Psoas muscle (tissue), 7 donors: ENCODE measurements at regions not wholly inside any gene's neighbourhood (a gene's known extent, or its start where the extent isn't known, plus 50 kb on each side); places are given as distances from the start of the nearest gene placed in this dataset.

Experiments used
- ATAC-seq, 4 donors: fragments of 200-7000 bp; cut with Tn5 transposase; one replicate each; pipeline ENCODE4 v1.9.1; 2020; ENCODE audit warnings: moderate library complexity in 3 of 4, mild to moderate bottlenecking in 2 of 4
- DNase-seq, 2 donors: peaks; one replicate each; pipeline ENCODE4 v3.0.0-alpha.2; 2020
- H3K27ac ChIP-seq: fragments of 200-600 bp; one replicate; pipeline ENCODE4 v1.8.0; 2022
- H3K27me3 ChIP-seq, 3 donors: fragments of 200-600 bp in 1 of 3; one replicate each; pipeline versions ENCODE4 v1.6.1 to v1.8.0; 2013 to 2022; ENCODE audit warnings: low read length in 2 of 3, mild to moderate bottlenecking in 2 of 3, moderate library complexity in 1 of 3; ENCODE audit not compliant: insufficient read depth in 3 of 3
- H3K36me3 ChIP-seq, 2 donors: fragments of 200-600 bp in 1 of 2; one replicate each; pipeline versions ENCODE4 v1.6.1 to v1.8.0; 2013 to 2022; ENCODE audit warnings: low read depth in 1 of 2, mild to moderate bottlenecking in 1 of 2, moderate library complexity in 1 of 2; ENCODE audit not compliant: insufficient read depth in 1 of 2
- H3K4me1 ChIP-seq: fragments of 200-600 bp; one replicate; pipeline ENCODE4 v1.8.0; 2022
- H3K4me3 ChIP-seq: fragments of 200-600 bp; one replicate; pipeline ENCODE4 v1.8.0; 2022; ENCODE audit warnings: mild to moderate bottlenecking
- H3K9me3 ChIP-seq: fragments of 200-600 bp; one replicate; pipeline ENCODE4 v1.8.0; 2022
- CTCF ChIP-seq: fragments of 200-600 bp; IDR thresholded peaks from one replicate; pipeline ENCODE4 v1.8.0; 2022; ENCODE audit warnings: antibody characterized with exemption
- WGBS, 3 donors: extraction: QIAGEN DNeasy Blood & Tissue Kit; methylation state at CpG; one replicate each; pipeline versions ENCODE4 v1.1.6 to v1.1.7; 2013; 5-methylcytosine and 5-hydroxymethylcytosine counted together
- intact Hi-C, 2 donors: fragments of 100-400 bp; cut with DNase I; formaldehyde crosslinking; loops; one replicate each; pipeline versions ENCODE4 v1.11.0 to v1.14.2; 2022
- donor health status: healthy with polysubstance abuse.
- donor health status: DM: no; HTN: no; CAD: no; lungs with moderate emphysema.
- donor health status: Bipolar disorder and iron deficiency.
- donor health status: healthy.
- donor health status: DM: yes; HTN: yes; CAD: no.
- donor health status: DM: no; HTN: no; CAD: no.
- donor health status: DM: yes; HTN: yes; CAD: no.

- H3K4me3 ChIP-seq, result no peak overlapping the region
- WGBS, 3 donors, result 32 to 50% (median 48%) methylated on average over 2 of the region's 2 CpGs
Measured at GRCh38 chr14:58830121-58830520, 192.4 kb downstream of the DACT1 start.

GRCh38 chr14:58832095-58832521 lies 194.3 kb downstream of the DACT1 start:
- H3K27ac ChIP-seq, result no peak overlapping the region
- TF ChIP-seq CTCF, result no peak
- intact Hi-C loops, result no loop called here
- H3K9me3 ChIP-seq, result peaks cover under 1% of the 10 kb centered on the region
- peaks cover 6% of the 10 kb centered on the region for H3K4me1 ChIP-seq
- H3K4me3 ChIP-seq, result no peak overlapping the region
- H3K36me3 ChIP-seq, result no peaks in the 10 kb centered on the region
- H3K27me3 ChIP-seq, result no peaks in the 10 kb centered on the region
- WGBS, 3 donors, result 27 to 29% (median 28%) methylated on average over 3 of the region's 3 CpGs
- peak; percentile 55 to 86 (median 66) for ATAC-seq
- no peak for DNase-seq

More at GRCh38 chr14:58830121-58830520, 192.4 kb downstream of the DACT1 start:
- peaks cover 10% of the 10 kb centered on the region for H3K4me1 ChIP-seq
- no peak overlapping the region for H3K27ac ChIP-seq
- peaks cover 3% of the 10 kb centered on the region for H3K9me3 ChIP-seq
- H3K27me3 ChIP-seq, result no peaks in the 10 kb centered on the region
- TF ChIP-seq CTCF, result no peak
- intact Hi-C loops, result no loop called here
- H3K36me3 ChIP-seq, result no peaks in the 10 kb centered on the region
- ATAC-seq, result no peak
- DNase-seq, result no peak

GRCh38 chr14:58833634-58834378 lies 196.0 kb downstream of the DACT1 start:
- H3K4me1 ChIP-seq, result peaks cover 6% of the 10 kb centered on the region
- DNase-seq, result no peak
- H3K36me3 ChIP-seq, result no peaks in the 10 kb centered on the region
- no peaks in the 10 kb centered on the region for H3K27me3 ChIP-seq
- H3K4me3 ChIP-seq, result no peak overlapping the region
- intact Hi-C loops, result no loop called here
- ATAC-seq, result no peak
- H3K27ac ChIP-seq, result no peak overlapping the region
- no peak for TF ChIP-seq CTCF
- H3K9me3 ChIP-seq, result no peaks in the 10 kb centered on the region
- 94 to 95% (median 94%) methylated on average over 30 to 33 of the region's 33 CpGs for WGBS, 3 donors

GRCh38 chr14:58836303-58836974 lies 198.7 kb downstream of the DACT1 start:
- ATAC-seq (no peak), DNase-seq (no peak)
- no peak overlapping the region for H3K27ac ChIP-seq
- no peaks in the 10 kb centered on the region for H3K27me3 ChIP-seq
- H3K4me3 ChIP-seq, result no peak overlapping the region
- TF ChIP-seq CTCF, result no peak
- H3K9me3 ChIP-seq, result no peaks in the 10 kb centered on the region
- 90 to 97% (median 97%) methylated on average over 1 of the region's 1 CpG for WGBS, 3 donors
- H3K36me3 ChIP-seq, result no peaks in the 10 kb centered on the region
- intact Hi-C loops, result no loop called here
- H3K4me1 ChIP-seq, result no peaks in the 10 kb centered on the region
